Chondrocyte (in vitro differentiated cells): ENCODE measurements at regions not wholly inside any gene's neighbourhood (a gene's known extent, or its start where the extent isn't known, plus 50 kb on each side); places are given as distances from the start of the nearest gene placed in this dataset.

Experiments
- DNase-seq: peaks from one replicate; pipeline ENCODE4 v3.0.0; 2021; ENCODE audit warnings: mixed read lengths, low spot score
- H3K27ac Mint-ChIP-seq: one replicate; pipeline ENCODE4 v1.8.0; 2021; ENCODE audit warnings: mild to moderate bottlenecking, moderate library complexity, mixed read lengths; ENCODE audit not compliant: unreplicated experiment
- H3K27me3 Mint-ChIP-seq: 2 replicates; pipeline ENCODE4 v1.8.0; 2021; ENCODE audit warnings: low read depth, mixed read lengths
- H3K36me3 Mint-ChIP-seq: 2 replicates; pipeline ENCODE4 v1.8.0; 2021; ENCODE audit warnings: low read depth, mixed read lengths
- H3K4me1 Mint-ChIP-seq: 2 replicates; pipeline ENCODE4 v1.8.0; 2021; ENCODE audit warnings: low read depth, mild to moderate bottlenecking, mixed read lengths
- H3K4me3 Mint-ChIP-seq: one replicate; pipeline ENCODE4 v1.8.0; 2021; ENCODE audit warnings: mild to moderate bottlenecking, moderate library complexity, mixed read lengths; ENCODE audit not compliant: unreplicated experiment
- H3K9me3 Mint-ChIP-seq: 2 replicates; pipeline ENCODE4 v1.8.0; 2021; ENCODE audit warnings: low read depth, mixed read lengths
- TF ChIP-seq, protein P1 (sequence below): fragments of 200-600 bp; sonication (generic); IDR thresholded peaks from 2 replicates; pipeline ENCODE4 v1.5.0; 2021; ENCODE audit warnings: antibody characterized with exemption, mild to moderate bottlenecking, moderate library complexity

DNA sequence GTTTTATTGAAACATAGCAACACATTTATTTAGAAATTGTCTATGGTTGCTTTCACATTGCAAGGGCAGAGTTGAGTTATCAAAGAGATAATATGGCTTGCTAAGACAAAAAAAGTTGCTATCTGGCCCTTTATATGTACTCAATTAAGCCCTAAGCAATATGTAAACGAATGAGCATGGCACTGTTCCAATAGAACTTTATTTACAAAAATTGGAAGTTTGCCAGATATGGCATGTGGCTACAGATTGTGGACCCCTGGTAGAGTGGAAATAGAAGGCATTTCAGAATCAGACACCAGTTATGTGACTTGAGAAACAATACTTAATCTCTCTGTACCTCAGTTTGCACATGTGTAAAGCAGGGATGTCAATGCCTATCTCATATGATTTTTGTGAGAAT is 515.6 kb upstream of the SGO1 start:
- Mint-ChIP-seq H3K4me3 (no peak overlapping the region), H3K36me3 (no peaks in the 10 kb centered on the region), H3K4me1 (peaks cover 3% of the 10 kb centered on the region), H3K27me3 (peaks cover 2% of the 10 kb centered on the region), H3K27ac (no peak overlapping the region), H3K9me3 (no peaks in the 10 kb centered on the region)
- DNase-seq: no peak
- TF ChIP-seq, protein P1, sequence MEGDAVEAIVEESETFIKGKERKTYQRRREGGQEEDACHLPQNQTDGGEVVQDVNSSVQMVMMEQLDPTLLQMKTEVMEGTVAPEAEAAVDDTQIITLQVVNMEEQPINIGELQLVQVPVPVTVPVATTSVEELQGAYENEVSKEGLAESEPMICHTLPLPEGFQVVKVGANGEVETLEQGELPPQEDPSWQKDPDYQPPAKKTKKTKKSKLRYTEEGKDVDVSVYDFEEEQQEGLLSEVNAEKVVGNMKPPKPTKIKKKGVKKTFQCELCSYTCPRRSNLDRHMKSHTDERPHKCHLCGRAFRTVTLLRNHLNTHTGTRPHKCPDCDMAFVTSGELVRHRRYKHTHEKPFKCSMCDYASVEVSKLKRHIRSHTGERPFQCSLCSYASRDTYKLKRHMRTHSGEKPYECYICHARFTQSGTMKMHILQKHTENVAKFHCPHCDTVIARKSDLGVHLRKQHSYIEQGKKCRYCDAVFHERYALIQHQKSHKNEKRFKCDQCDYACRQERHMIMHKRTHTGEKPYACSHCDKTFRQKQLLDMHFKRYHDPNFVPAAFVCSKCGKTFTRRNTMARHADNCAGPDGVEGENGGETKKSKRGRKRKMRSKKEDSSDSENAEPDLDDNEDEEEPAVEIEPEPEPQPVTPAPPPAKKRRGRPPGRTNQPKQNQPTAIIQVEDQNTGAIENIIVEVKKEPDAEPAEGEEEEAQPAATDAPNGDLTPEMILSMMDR: no peak

- Mint-ChIP-seq H3K27ac (no peak overlapping the region), H3K4me1 (peaks cover 3% of the 10 kb centered on the region), H3K36me3 (no peaks in the 10 kb centered on the region), H3K27me3 (peaks cover 2% of the 10 kb centered on the region), H3K9me3 (no peaks in the 10 kb centered on the region), H3K4me3 (no peak overlapping the region)
- TF ChIP-seq, protein P1: no peak
- no peak for DNase-seq
Measured at GRCh38 chr3:20700714-20701113, 514.7 kb upstream of the SGO1 start.

- Mint-ChIP-seq H3K27ac (no peak overlapping the region), H3K9me3 (no peaks in the 10 kb centered on the region), H3K27me3 (peaks cover 5% of the 10 kb centered on the region), H3K36me3 (no peaks in the 10 kb centered on the region), H3K4me3 (no peak overlapping the region), H3K4me1 (peaks cover 3% of the 10 kb centered on the region)
- TF ChIP-seq, protein P1: no peak
- no peak for DNase-seq
Measured at GRCh38 chr3:20698896-20699295, 512.9 kb upstream of the SGO1 start.

GRCh38 chr3:20696388-20697150 is 510.6 kb upstream of the SGO1 start:
- no peak for DNase-seq
- no peak overlapping the region for H3K27ac Mint-ChIP-seq
- TF ChIP-seq, protein P1: no peak
- H3K27me3 Mint-ChIP-seq: peaks cover 5% of the 10 kb centered on the region
- no peaks in the 10 kb centered on the region for H3K9me3 Mint-ChIP-seq
- H3K36me3 Mint-ChIP-seq: no peaks in the 10 kb centered on the region
- peaks cover 3% of the 10 kb centered on the region for H3K4me1 Mint-ChIP-seq
- H3K4me3 Mint-ChIP-seq: no peak overlapping the region

- H3K9me3 Mint-ChIP-seq: peaks cover 7% of the 10 kb centered on the region
- no peak for DNase-seq
- no peak overlapping the region for H3K27ac Mint-ChIP-seq
- H3K4me1 Mint-ChIP-seq: no peaks in the 10 kb centered on the region
- TF ChIP-seq, protein P1: no peak
- H3K36me3 Mint-ChIP-seq: no peaks in the 10 kb centered on the region
- peaks cover 5% of the 10 kb centered on the region for H3K27me3 Mint-ChIP-seq
- H3K4me3 Mint-ChIP-seq: no peak overlapping the region
Measured at GRCh38 chr3:20692675-20693074, 506.7 kb upstream of the SGO1 start.
